GM12873 (cell line): ENCODE measurements at regions not wholly inside any gene's neighbourhood (a gene's known extent, or its start where the extent isn't known, plus 50 kb on each side); places are given as distances from the start of the nearest gene placed in this dataset.

Experiments
- TF ChIP-seq, protein P1 (sequence below): IDR thresholded peaks from 2 replicates; pipeline ENCODE4 v1.5.1; 2012; ENCODE audit warnings: low read depth, mild to moderate bottlenecking, moderate library complexity, low read length, control low read depth; ENCODE audit not compliant: insufficient read depth; ENCODE audit errors: missing control alignments

DNA sequence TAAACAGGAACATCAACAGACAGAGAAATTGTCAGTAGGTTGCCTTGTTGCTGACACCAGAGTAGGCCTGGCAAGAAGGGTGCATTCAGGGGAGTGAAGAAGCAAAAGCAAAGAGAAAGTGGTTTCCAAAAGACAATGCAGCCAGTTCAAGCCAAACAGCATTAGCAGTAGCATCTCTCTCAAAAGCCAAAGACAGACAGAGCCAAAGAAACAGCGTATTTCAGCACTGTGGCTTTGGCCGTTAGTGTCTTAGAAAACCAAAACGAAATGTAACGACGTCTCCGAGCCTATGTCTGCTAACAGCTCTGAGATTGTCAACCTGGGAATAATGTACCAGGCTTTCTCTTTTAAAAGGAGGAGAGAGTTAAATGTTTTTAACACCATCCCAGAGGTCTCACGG is 178.6 kb downstream of the NRP2 start:
- TF ChIP-seq, protein P1, sequence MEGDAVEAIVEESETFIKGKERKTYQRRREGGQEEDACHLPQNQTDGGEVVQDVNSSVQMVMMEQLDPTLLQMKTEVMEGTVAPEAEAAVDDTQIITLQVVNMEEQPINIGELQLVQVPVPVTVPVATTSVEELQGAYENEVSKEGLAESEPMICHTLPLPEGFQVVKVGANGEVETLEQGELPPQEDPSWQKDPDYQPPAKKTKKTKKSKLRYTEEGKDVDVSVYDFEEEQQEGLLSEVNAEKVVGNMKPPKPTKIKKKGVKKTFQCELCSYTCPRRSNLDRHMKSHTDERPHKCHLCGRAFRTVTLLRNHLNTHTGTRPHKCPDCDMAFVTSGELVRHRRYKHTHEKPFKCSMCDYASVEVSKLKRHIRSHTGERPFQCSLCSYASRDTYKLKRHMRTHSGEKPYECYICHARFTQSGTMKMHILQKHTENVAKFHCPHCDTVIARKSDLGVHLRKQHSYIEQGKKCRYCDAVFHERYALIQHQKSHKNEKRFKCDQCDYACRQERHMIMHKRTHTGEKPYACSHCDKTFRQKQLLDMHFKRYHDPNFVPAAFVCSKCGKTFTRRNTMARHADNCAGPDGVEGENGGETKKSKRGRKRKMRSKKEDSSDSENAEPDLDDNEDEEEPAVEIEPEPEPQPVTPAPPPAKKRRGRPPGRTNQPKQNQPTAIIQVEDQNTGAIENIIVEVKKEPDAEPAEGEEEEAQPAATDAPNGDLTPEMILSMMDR: no peak

DNA sequence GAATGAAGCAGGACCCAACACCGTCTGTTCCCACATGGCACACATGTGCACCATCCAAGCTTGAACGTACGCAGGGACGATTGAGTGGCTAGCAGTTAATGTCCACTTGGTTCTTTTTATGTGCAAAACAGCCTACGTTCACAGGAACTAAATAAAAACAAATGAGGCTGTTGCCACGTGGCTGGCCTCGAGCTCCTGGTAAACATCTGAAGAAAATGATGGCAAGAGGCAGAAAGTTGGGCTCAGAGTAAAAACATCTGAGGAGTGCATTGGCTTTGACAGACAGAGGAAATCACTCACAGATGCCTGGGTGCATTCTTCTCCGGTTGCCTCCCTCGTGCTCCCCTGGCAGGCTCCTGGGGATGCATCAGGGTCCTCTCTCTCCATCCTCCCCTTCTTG is 177.9 kb downstream of the NRP2 start:
- TF ChIP-seq, protein P1: no peak

DNA sequence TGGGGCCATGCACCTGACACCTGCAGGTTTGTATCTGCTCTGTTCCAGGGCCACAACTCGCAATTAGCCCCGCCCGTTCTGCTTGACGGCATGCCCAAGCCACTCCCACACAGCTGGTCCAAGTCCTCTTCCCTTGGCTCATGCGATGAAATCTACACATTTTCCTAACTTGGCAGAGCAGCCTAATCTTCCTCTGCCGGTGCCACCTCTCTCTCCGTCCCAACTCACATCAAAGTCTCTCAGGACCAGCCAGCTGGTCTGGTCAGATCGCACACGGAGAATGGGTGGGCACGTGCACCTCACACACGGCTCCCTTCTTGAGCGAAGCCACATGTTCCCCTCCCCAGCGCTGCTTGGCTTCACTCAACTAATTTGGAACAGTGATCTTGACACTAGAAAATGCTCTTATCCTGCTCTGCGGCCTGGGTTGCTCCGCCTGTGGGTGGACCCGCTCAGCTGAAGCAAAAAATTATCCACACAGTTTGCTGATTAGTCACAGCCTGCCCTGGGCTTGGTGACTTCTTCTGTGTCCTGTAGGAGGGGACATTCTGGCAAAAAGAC is 176.7 kb downstream of the NRP2 start:
- TF ChIP-seq, protein P1: peak; percentile 5

DNA sequence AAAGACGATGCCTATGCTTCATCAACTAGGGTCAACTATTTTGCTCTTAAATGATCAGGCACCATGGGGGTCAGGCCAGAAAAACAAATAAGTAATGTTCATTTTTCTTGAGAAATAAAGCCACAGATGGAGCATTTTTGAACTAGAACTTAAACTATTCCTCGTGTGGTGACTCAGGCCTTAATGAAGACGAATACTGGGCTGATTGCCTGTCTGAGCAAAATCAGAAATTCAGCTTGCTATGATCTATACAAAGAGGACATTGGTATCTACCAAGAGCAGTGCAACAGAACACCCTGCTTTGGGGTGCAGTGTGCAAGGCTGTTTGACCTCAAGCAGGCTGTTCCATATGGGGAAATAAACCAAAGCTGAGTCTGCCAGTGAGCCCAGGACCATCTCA is 176.0 kb downstream of the NRP2 start:
- TF ChIP-seq, protein P1: no peak

DNA sequence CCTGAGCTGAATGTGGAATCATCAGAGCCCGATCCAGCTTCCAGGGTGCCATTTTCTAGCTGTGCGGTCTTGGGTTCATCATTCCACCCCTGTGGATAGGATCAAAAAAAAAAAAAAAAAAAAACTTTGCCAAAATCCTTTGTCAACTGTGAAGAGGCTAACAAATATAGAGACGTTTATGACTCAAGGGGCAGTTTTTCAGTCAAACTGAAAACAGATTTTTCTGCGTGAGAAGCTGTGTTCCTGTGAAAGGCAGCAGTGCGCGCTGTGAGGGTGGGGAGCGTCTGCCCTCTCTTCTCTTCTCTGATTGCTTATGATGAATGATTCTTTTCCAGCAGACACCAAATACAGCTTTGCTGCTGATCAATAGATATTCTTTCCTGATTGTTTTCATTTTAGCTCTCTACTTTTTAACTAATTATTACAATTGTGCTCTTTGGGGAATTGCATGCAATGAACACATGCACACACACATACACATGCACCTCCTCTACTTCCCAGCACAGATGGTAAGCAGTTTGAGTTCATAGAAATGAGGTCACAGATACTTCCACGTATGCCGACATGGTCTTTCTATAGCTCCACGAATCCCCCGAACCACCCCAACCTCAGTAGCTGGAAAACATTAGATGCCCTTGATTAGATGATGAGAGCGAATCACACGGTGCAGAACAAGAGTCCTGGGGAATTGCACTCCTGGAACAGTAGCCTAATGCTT is 175.4 kb downstream of the NRP2 start:
- TF ChIP-seq, protein P1: no peak

DNA sequence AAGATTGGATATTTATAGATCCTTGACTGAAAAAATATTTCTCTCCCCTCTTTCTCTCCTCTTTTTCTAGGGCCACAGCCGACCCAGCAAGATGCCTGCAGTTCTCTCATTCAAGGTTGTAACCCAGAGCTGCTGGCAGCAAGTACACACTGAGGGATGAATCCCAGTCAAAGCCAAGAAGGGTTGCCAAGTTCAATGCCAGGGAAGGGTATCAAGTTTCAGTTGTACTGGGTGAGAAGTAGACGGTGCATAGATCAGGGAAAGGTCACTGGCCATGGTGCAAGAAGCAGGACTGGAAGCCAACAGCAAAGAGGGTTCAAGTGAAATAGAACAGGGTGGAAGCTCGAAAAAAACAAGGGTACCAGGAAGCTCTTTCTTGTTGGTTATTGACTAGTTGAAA is 170.2 kb downstream of the NRP2 start:
- TF ChIP-seq, protein P1: no peak

DNA sequence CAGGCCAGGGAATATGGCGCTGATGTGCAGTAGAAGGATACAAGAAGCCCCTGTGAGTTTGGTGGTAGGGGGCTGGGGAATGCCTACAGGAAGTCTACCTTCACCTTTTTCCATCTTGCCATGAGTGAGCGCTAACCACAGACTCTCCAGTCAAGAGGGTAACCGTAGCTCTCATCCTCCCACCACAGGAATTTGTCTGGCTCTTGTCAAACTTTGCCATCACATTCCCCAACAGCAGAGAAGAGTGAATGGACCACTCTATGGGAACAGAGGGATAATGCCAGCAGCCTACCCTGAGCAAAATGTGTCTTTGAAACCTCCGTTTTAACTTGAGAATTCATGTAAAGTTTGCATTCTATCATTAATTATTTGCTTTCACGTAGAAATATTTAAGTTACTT is 168.3 kb downstream of the NRP2 start:
- TF ChIP-seq, protein P1: no peak
